ENCODE measurements at regions not wholly inside any gene's neighbourhood (a gene's known extent, or its start where the extent isn't known, plus 50 kb on each side); places are given as distances from the start of the nearest gene placed in this dataset.

DNA sequence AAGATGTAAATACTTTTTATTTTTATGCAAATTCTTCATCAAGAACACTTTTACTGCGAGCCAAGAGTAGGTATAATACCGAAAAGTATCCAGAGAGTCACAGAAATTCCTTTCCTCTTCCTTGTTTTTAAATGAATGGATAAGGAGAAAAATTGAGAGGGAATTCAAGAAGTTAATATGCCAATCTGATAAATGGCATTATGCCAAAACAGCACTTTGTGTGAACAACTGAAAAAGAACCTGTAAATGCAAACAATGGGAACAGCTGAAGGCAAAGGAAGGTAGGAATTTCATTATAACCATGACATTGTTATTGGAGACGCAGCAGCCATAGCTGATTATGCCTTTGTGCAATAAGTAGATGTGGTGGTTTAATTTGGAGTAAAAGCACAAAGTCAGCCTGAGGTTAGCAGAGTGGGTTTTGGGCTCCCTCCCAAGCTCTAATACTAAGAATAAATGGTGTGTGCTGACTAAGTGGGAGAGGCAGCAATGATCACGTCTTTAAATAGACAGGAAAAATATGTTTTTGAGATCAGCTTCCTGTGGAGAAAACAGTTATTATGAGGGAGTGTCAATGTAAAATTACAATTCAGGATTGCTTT is 209.8 kb upstream of the NDST4 start:
- Histone ChIP-seq H3K27me3 (ENCODE audit: insufficient read depth) (no peaks in the 10 kb centered on the region), H3K9ac (no peak overlapping the region), H3K4me2 (no peak overlapping the region), H3K9me2 (no peaks in the 10 kb centered on the region), H3K4me1 (ENCODE audit: control insufficient read depth in 1 of 2, insufficient read depth in 2 of 2, low read depth in 1 of 2, low read length in 1 of 2) (no peaks in the 10 kb centered on the region), H3K9me3 (no peaks in the 10 kb centered on the region), H4K20me1 (ENCODE audit: insufficient read depth) (no peaks in the 10 kb centered on the region), H3K27ac (ENCODE audit: low read depth in 2 of 2, low read length in 1 of 2) (no peak overlapping the region), H3F3A (replicated peaks; ENCODE audit: insufficient read depth) (no peaks in the 10 kb centered on the region), H3K79me2 (ENCODE audit: insufficient read depth) (no peaks in the 10 kb centered on the region), H2AFZ (ENCODE audit: low read depth) (no peak overlapping the region), H3K4me3 (ENCODE audit: low read depth in 2 of 2, low read length in 1 of 2) (no peak overlapping the region), H3K36me3 (replicated peaks in 1 of 2; ENCODE audit: control insufficient read depth in 1 of 2, insufficient read depth in 2 of 2, low read length in 1 of 2) (no peaks in the 10 kb centered on the region)
- WGBS (ENCODE audit: low lambda C conversion rate), result 18% methylated on average over 4 of the region's 4 CpGs
- CTCF ChIA-PET, result no interaction called here
- DNase-seq, result no peak
- no peak for TF ChIP-seq RFX5 (IDR thresholded peaks at IDR 0.05; ENCODE audit: low read length)
- POLR2A ChIA-PET, result no interaction called here

DNA sequence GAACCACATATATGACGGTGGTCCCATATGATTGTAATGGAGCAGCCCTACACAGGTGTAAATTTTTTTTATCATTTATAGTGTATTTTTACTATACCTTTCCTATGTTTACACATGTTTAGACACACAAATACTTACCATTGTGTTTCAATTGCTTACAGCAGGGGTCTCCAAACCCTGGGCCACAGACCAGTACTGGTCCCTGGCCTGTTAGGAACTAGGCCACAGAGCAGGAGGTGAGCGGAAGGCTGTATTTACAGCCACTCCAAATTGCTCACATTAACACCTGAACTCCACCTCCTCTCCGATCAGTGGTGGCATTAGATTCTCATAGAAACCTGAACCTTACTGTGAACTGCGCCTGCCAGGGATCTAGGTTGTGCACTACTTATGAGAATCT is 201.8 kb upstream of the NDST4 start:
- TF ChIP-seq SIN3A (IDR thresholded peaks at IDR 0.05; ENCODE audit: borderline replicate concordance, low read depth, low read length) (no peak), RAD21 (IDR thresholded peaks at IDR 0.05; ENCODE audit: low read length) (no peak), MEF2A (IDR thresholded peaks at IDR 0.05; ENCODE audit: borderline replicate concordance, low read depth) (no peak), EZH2phosphoT487 (IDR thresholded peaks at IDR 0.05; ENCODE audit: borderline replicate concordance, low read depth) (no peak), YY1 (IDR thresholded peaks at IDR 0.05; ENCODE audit: low read depth) (no peak), JUND (IDR thresholded peaks at IDR 0.05) (no peak), SMC3 (IDR thresholded peaks at IDR 0.05; ENCODE audit: low read depth, low read length) (no peak), EP300 (IDR thresholded peaks at IDR 0.05; ENCODE audit: borderline replicate concordance in 1 of 2, low read depth in 1 of 2, low read length in 1 of 2) (no peak), RFX5 (IDR thresholded peaks at IDR 0.05; ENCODE audit: low read length) (no peak), CHD2 (IDR thresholded peaks at IDR 0.05; ENCODE audit: low read length, partially characterized antibody) (no peak), TAF1 (IDR thresholded peaks at IDR 0.05; ENCODE audit: borderline replicate concordance, low read depth, low read length) (no peak), NFIC (IDR thresholded peaks at IDR 0.05; ENCODE audit: borderline replicate concordance) (no peak), GABPA (IDR thresholded peaks at IDR 0.05; ENCODE audit: low read depth) (no peak), TCF12 (IDR thresholded peaks at IDR 0.05) (no peak), POLR2AphosphoS5 (IDR thresholded peaks at IDR 0.05; ENCODE audit: low read depth, low read length) (no peak)
- TF ChIP-seq, protein P1, sequence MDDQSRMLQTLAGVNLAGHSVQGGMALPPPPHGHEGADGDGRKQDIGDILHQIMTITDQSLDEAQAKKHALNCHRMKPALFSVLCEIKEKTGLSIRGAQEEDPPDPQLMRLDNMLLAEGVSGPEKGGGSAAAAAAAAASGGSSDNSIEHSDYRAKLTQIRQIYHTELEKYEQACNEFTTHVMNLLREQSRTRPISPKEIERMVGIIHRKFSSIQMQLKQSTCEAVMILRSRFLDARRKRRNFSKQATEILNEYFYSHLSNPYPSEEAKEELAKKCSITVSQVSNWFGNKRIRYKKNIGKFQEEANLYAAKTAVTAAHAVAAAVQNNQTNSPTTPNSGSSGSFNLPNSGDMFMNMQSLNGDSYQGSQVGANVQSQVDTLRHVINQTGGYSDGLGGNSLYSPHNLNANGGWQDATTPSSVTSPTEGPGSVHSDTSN (IDR thresholded peaks at IDR 0.05), result no peak
- TF ChIP-seq, protein P2, sequence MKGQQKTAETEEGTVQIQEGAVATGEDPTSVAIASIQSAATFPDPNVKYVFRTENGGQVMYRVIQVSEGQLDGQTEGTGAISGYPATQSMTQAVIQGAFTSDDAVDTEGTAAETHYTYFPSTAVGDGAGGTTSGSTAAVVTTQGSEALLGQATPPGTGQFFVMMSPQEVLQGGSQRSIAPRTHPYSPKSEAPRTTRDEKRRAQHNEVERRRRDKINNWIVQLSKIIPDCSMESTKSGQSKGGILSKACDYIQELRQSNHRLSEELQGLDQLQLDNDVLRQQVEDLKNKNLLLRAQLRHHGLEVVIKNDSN (IDR thresholded peaks at IDR 0.05; ENCODE audit: borderline replicate concordance, low read depth), result no peak
- TF ChIP-seq, protein P3, sequence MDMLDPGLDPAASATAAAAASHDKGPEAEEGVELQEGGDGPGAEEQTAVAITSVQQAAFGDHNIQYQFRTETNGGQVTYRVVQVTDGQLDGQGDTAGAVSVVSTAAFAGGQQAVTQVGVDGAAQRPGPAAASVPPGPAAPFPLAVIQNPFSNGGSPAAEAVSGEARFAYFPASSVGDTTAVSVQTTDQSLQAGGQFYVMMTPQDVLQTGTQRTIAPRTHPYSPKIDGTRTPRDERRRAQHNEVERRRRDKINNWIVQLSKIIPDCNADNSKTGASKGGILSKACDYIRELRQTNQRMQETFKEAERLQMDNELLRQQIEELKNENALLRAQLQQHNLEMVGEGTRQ (IDR thresholded peaks at IDR 0.05; ENCODE audit: borderline replicate concordance, low read depth, low read length), result no peak
- TF ChIP-seq, protein P4, sequence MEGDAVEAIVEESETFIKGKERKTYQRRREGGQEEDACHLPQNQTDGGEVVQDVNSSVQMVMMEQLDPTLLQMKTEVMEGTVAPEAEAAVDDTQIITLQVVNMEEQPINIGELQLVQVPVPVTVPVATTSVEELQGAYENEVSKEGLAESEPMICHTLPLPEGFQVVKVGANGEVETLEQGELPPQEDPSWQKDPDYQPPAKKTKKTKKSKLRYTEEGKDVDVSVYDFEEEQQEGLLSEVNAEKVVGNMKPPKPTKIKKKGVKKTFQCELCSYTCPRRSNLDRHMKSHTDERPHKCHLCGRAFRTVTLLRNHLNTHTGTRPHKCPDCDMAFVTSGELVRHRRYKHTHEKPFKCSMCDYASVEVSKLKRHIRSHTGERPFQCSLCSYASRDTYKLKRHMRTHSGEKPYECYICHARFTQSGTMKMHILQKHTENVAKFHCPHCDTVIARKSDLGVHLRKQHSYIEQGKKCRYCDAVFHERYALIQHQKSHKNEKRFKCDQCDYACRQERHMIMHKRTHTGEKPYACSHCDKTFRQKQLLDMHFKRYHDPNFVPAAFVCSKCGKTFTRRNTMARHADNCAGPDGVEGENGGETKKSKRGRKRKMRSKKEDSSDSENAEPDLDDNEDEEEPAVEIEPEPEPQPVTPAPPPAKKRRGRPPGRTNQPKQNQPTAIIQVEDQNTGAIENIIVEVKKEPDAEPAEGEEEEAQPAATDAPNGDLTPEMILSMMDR (IDR thresholded peaks at IDR 0.05), result no peak
- TF ChIP-seq, protein P5, sequence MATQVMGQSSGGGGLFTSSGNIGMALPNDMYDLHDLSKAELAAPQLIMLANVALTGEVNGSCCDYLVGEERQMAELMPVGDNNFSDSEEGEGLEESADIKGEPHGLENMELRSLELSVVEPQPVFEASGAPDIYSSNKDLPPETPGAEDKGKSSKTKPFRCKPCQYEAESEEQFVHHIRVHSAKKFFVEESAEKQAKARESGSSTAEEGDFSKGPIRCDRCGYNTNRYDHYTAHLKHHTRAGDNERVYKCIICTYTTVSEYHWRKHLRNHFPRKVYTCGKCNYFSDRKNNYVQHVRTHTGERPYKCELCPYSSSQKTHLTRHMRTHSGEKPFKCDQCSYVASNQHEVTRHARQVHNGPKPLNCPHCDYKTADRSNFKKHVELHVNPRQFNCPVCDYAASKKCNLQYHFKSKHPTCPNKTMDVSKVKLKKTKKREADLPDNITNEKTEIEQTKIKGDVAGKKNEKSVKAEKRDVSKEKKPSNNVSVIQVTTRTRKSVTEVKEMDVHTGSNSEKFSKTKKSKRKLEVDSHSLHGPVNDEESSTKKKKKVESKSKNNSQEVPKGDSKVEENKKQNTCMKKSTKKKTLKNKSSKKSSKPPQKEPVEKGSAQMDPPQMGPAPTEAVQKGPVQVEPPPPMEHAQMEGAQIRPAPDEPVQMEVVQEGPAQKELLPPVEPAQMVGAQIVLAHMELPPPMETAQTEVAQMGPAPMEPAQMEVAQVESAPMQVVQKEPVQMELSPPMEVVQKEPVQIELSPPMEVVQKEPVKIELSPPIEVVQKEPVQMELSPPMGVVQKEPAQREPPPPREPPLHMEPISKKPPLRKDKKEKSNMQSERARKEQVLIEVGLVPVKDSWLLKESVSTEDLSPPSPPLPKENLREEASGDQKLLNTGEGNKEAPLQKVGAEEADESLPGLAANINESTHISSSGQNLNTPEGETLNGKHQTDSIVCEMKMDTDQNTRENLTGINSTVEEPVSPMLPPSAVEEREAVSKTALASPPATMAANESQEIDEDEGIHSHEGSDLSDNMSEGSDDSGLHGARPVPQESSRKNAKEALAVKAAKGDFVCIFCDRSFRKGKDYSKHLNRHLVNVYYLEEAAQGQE (IDR thresholded peaks at IDR 0.05; ENCODE audit: low read depth, low read length), result no peak
- Histone ChIP-seq H3K27ac (ENCODE audit: low read depth in 2 of 2, low read length in 1 of 2) (no peak overlapping the region), H3F3A (replicated peaks; ENCODE audit: insufficient read depth) (no peaks in the 10 kb centered on the region), H3K4me2 (no peak overlapping the region), H3K4me3 (ENCODE audit: low read depth in 2 of 2, low read length in 1 of 2) (no peak overlapping the region), H3K4me1 (ENCODE audit: control insufficient read depth in 1 of 2, insufficient read depth in 2 of 2, low read depth in 1 of 2, low read length in 1 of 2) (no peaks in the 10 kb centered on the region), H2AFZ (ENCODE audit: low read depth) (no peak overlapping the region), H3K27me3 (ENCODE audit: insufficient read depth) (no peaks in the 10 kb centered on the region), H3K9me2 (no peaks in the 10 kb centered on the region), H4K20me1 (ENCODE audit: insufficient read depth) (no peaks in the 10 kb centered on the region), H3K36me3 (replicated peaks in 1 of 2; ENCODE audit: control insufficient read depth in 1 of 2, insufficient read depth in 2 of 2, low read length in 1 of 2) (no peaks in the 10 kb centered on the region), H3K9me3 (no peaks in the 10 kb centered on the region), H3K79me2 (ENCODE audit: insufficient read depth) (no peaks in the 10 kb centered on the region), H3K9ac (no peak overlapping the region)
- WGBS (ENCODE audit: low lambda C conversion rate), result 36% methylated on average over 4 of the region's 4 CpGs
- CTCF ChIA-PET, result no interaction called here
- POLR2A ChIA-PET, result no interaction called here
- no peak for DNase-seq
